HG02884 (cell line): ENCODE measurements at regions not wholly inside any gene's neighbourhood (a gene's known extent, or its start where the extent isn't known, plus 50 kb on each side); places are given as distances from the start of the nearest gene placed in this dataset.

ENCODE experiments used
- ATAC-seq: cut with Tn5 transposase; IDR thresholded peaks from one replicate; pipeline ENCODE4 v1.9.1; 2021; ENCODE audit warnings: mild to moderate bottlenecking, moderate library complexity; ENCODE audit not compliant: unreplicated experiment

GRCh38 chr2:217629347-217629746 is 373.4 kb downstream of the TNS1 start:
- no peak for ATAC-seq

GRCh38 chr2:217628061-217628460 is 374.7 kb downstream of the TNS1 start:
- no peak for ATAC-seq

- no peak for ATAC-seq
Observed at GRCh38 chr2:217626926-217627325, 375.9 kb downstream of the TNS1 start.

- ATAC-seq, result no peak
Observed at GRCh38 chr2:217625557-217626169, 377.1 kb downstream of the TNS1 start.

- no peak for ATAC-seq
Observed at GRCh38 chr2:217623281-217623912, 379.4 kb downstream of the TNS1 start.

GRCh38 chr2:217622205-217623060 is 380.4 kb downstream of the TNS1 start:
- ATAC-seq, result no peak

- ATAC-seq, result no peak
Observed at GRCh38 chr2:217621391-217621801, 381.4 kb downstream of the TNS1 start.

GRCh38 chr2:217618744-217619143 is 384.1 kb downstream of the TNS1 start:
- ATAC-seq, result no peak

- ATAC-seq, result no peak
Observed at GRCh38 chr2:217617616-217618022, 385.2 kb downstream of the TNS1 start.

GRCh38 chr2:217616936-217617335 is 385.9 kb downstream of the TNS1 start:
- no peak for ATAC-seq

- ATAC-seq, result no peak
Observed at GRCh38 chr2:217615171-217615570, 387.6 kb downstream of the TNS1 start.

GRCh38 chr2:217614498-217614897 is 388.3 kb downstream of the TNS1 start:
- no peak for ATAC-seq

GRCh38 chr2:217614096-217614495 is 388.7 kb downstream of the TNS1 start:
- ATAC-seq, result no peak

GRCh38 chr2:217612920-217613319 is 389.9 kb downstream of the TNS1 start:
- no peak for ATAC-seq

- ATAC-seq, result no peak
Observed at GRCh38 chr2:217612211-217612610, 390.6 kb downstream of the TNS1 start.

GRCh38 chr2:217611626-217612127 is 391.1 kb downstream of the TNS1 start:
- no peak for ATAC-seq

GRCh38 chr2:217611056-217611455 is 391.7 kb downstream of the TNS1 start:
- ATAC-seq, result no peak

GRCh38 chr2:217610401-217610814 is 392.4 kb downstream of the TNS1 start:
- no peak for ATAC-seq

- no peak for ATAC-seq
Observed at GRCh38 chr2:217609952-217610351, 392.8 kb downstream of the TNS1 start.

- no peak for ATAC-seq
Observed at GRCh38 chr2:217606296-217606695, 396.5 kb downstream of the TNS1 start.

GRCh38 chr2:217604527-217605194 is 398.1 kb downstream of the TNS1 start:
- ATAC-seq, result no peak
